ENCODE measurements at regions not wholly inside any gene's neighbourhood (a gene's known extent, or its start where the extent isn't known, plus 50 kb on each side); places are given as distances from the start of the nearest gene placed in this dataset.

DNA sequence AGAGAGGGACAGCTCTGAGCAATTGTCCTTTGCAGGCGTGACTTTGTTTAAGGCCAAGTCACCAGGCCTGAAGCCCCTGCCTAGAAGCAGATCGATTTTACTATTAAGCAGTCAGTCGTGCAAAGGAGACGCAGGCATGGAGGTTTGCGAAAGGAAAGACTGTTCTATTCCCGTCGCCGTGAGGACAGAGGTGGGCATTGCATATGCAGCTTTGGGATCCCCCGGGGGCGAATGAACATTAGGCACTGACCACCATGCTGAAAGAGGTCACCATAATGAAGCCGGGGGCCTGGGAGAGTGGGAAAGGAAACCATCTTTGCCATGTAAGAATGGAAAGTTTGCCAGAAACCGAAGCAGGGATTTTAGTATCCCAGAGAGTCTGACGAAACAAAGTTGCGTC lies 231.6 kb downstream of the BCL11A start:
- intact Hi-C loops (cut with micrococcal nuclease), result no loop called here

DNA sequence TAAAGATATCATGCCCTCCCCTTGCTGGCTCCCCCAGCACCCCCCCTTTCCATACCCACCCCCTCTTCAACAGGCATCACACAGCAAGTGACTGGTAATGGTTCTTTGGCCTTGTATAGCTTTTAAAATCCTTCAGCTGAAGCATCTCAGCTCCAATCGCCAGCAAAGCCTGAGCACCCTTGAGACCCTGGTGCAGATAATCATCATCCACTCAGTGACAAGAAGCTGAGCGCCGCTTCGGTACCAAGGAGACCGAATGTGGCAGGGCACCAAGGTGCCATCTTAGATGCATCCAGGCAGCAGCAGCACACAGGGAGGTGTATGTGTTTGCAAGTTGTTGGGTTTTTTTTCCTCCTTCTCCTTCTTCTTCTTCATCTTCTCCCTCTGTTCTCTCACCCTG lies 232.7 kb downstream of the BCL11A start:
- intact Hi-C loops (cut with micrococcal nuclease), result no loop called here

- intact Hi-C loops (cut with micrococcal nuclease), result no loop called here
These were observed 234.4 kb downstream of the BCL11A start for GRCh38 chr2:60319031-60319547.

DNA sequence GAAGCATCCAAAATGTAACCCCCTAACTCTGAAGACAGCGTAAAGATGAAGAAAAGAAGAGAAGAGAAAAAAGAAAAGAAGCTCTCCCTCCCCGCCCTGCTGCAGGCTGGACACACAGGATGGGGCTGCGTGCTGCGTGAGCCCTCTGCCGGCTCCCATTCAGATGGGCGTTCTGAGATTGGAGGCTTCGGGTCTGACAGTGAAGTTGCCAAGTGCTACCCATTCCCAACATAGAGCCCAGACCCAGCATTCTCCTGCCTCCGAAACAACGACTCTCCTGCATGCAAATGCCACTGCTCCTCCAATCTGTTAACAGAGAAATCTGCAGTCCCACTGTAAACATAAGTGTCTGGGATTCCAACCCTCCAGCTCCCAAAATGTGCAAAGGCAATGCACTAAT lies 234.9 kb downstream of the BCL11A start:
- intact Hi-C loops (cut with micrococcal nuclease), result no loop called here

- intact Hi-C loops (cut with micrococcal nuclease), result no loop called here
These were observed 235.6 kb downstream of the BCL11A start for GRCh38 chr2:60317844-60318243.

DNA sequence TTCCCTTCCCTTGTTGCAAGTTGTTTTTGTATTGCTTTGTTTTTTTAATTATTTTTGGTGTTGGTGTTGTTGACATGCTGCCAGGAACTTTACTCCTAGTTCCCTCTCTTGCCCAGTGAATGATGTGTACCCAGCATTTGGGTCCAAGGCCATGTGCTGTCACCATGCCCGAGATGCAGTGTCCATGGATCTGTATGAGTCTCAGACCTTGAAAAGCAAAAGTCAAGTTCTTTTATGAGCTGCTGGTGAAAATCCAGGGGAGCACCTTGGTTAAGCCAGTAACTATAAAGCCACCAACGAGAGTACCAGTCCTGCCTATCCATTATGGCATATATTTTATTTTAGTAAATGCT lies 236.4 kb downstream of the BCL11A start:
- intact Hi-C loops (cut with micrococcal nuclease), result no loop called here

GRCh38 chr2:60316381-60317033 lies 236.9 kb downstream of the BCL11A start:
- intact Hi-C loops (cut with micrococcal nuclease), result no loop called here

GRCh38 chr2:60313470-60314172 lies 239.8 kb downstream of the BCL11A start:
- intact Hi-C loops (cut with micrococcal nuclease), result no loop called here

DNA sequence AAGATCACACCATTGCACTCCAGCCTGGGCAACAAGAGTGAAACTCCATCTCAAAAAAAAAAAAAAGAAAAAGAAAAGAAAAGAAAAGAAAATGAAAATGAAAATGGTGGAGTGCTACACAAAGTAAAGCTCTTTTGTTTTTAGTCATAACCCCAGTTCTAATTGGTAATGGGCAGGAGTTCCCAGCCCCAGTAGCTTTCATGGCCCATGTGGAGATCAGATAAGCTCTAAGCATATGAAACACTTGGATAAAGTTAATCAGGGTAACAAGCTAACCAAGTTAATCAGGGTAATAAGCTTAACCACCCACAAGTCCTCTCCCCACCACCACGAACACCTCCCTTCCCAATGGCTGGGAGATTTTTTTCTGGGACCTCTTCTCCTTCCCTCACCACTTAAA lies 240.8 kb downstream of the BCL11A start:
- intact Hi-C loops (cut with micrococcal nuclease), result loop anchor here (1.0 kb wide), 1 partner anchor 16 kb away; no protein-coding TSS in a partner anchor

- intact Hi-C loops (cut with micrococcal nuclease), result no loop called here
These were observed 241.9 kb downstream of the BCL11A start for GRCh38 chr2:60311524-60311923.

DNA sequence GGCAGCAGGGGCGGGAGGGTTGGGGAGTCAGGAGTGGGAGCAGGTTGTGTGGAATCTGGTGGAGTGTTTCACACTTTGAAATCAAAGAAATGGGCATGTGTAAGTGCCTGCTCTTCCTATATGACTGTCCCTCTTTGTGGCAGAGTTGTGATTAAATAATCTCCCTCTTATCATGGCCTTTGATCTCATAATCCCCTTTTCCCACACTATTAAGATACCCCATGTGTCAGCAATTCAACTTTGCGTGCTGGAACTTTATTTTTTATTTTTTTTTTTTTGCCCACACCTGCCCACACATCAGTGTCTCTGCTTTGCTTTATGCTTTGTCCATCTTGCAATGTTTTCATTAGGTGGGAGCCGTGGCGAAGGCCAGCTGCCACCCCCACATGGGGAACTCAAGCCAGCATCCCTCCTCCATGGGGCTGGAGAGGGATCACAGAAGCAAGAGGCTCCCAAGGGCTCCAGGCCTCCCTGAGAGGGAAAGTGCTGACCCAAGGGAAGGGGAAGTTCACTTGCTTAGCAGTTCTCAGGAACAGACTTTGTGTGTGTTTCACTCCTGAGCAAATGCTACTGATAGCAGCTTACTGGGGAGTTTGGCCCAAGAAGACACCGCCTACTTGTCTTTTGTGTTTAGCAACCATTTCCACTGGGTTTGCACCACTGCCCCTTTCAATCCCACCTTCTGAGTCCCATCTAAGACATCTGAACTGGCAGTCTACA lies 243.4 kb downstream of the BCL11A start:
- intact Hi-C loops (cut with micrococcal nuclease), result no loop called here

DNA sequence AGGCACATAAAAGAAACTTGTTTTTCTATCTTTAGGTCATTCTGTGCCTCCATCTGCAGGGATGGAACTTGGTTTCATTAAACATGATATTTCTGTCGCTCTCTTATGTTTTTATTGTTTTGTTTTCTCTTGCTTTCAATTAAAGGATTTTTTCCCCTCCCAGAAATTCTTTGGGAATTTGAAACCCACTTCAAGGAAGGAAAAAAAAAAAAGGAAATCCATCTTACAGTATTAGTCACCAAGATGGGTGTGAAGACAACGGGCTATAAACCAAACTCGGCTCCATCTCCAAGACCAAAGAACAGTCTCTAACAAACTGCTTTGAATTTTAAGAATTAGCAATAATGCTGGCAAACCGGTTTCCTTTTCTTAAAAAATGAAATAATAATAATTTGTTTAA lies 244.1 kb downstream of the BCL11A start:
- intact Hi-C loops (cut with micrococcal nuclease), result no loop called here

GRCh38 chr2:60306267-60306861 lies 247.1 kb downstream of the BCL11A start:
- intact Hi-C loops (cut with micrococcal nuclease), result no loop called here

- intact Hi-C loops (cut with micrococcal nuclease), result no loop called here
These were observed 249.8 kb downstream of the BCL11A start for GRCh38 chr2:60303680-60304079.

GRCh38 chr2:60302377-60303126 lies 250.9 kb downstream of the BCL11A start:
- intact Hi-C loops (cut with micrococcal nuclease), result no loop called here

DNA sequence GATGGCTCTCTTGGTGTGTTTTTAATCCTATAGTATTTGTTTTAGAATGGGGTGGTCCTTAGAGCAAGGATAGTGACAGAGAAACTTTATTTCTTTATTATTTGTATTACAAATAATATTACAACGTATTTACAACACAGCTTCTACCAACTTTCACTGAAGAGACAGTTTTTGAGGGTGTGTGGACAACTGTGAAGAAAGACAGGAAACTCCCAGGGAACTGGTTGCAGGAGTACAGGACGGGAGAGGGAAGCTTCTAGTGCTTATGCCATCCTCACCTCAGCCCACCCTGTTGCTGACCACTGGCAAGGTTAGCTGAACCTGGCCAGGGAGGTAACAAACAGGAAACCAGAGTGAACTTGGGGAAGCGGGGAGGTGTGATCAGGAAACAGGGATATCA lies 251.7 kb downstream of the BCL11A start:
- intact Hi-C loops (cut with micrococcal nuclease), result no loop called here

DNA sequence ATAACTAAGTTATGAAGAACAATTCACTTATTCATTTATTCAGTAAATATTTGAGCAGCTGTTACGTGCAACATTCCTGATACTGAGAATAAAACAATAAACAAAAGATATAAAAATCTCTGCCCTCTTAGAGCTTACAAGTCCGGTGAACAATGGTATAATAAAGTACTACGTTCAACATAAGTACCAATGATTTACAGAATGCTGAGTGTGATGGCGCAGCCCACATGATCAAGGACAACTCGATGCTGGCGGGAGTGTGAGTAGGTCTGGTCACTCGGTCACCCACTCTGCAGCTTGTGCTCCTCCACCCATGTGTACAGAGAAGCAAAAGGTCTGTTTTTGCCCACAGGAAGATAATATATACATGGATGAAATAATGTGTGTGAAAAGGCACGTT lies 254.3 kb downstream of the BCL11A start:
- intact Hi-C loops (cut with micrococcal nuclease), result no loop called here

GRCh38 chr2:60298006-60298696 lies 255.3 kb downstream of the BCL11A start:
- intact Hi-C loops (cut with micrococcal nuclease), result no loop called here

GRCh38 chr2:60297296-60298005 lies 256.0 kb downstream of the BCL11A start:
- intact Hi-C loops (cut with micrococcal nuclease), result no loop called here

All from T-helper 1 cell treated with Interleukin-12 subunit alpha and Interleukin-12 subunit beta and Interleukin-4 antibody, amounts not matched to agents 30 ng/mL and 1 ng/mL, for 36 hours (primary cell).